Activated naive CD4-positive, alpha-beta T cell treated with Interleukin-2 at 50 U/mL for 16 hours (primary cell): ENCODE measurements at regions not wholly inside any gene's neighbourhood (a gene's known extent, or its start where the extent isn't known, plus 50 kb on each side); places are given as distances from the start of the nearest gene placed in this dataset.
"Not testable (repeated sequence)": the region's sequence is repeated elsewhere in the genome, so short reads cannot be mapped to it uniquely, and the experiment has no call there.

ENCODE experiments used
- DNase-seq: peaks from one replicate; pipeline ENCODE4 v3.0.0-alpha.2; 2020

DNA sequence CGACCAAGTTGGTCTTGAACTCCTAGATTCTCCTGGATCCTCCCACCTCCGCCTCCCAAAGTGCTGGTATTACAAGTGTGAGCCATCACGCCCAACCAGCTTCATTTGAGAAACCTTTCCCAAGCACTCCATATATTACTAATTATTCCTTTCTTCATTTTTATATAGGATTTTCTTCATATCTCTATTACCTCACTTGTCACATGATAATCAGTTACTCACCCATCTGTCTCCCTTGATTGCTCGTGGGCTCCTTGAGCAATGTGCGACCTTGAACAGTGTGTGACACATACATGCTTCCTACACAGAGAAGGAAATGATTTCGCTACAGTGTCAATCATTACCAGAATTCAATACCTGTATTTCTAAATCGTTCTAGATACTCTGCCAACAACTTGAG is 110.7 kb upstream of the C2CD4B start:
- DNase-seq = no peak

DNA sequence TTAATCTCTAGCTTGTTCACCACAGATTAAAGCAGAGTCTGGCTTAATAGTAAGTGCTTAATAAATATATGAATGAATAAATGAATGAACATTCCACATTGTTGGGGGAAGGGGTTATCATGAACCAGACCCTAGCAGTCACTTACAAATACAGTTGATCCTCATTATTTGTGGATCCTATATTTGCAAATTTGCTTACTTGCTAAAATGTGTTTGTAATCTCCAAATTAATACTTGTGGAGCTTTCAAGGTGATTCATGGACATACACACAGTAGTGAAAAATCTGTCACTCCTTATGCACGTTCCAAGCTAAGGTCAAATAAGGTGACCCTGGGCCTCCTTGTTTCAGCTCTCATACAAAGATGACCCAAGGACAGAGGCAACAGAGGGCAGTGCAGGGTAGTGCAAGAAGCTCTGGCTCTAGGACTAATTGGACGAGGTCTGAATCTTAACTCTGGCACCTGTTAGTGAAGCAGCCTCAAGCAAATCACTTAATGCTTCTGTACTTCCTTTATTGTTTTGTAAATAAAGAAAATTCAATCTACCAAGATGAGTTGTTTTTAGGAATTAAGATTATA is 112.8 kb upstream of the C2CD4B start:
- DNase-seq = no peak

DNA sequence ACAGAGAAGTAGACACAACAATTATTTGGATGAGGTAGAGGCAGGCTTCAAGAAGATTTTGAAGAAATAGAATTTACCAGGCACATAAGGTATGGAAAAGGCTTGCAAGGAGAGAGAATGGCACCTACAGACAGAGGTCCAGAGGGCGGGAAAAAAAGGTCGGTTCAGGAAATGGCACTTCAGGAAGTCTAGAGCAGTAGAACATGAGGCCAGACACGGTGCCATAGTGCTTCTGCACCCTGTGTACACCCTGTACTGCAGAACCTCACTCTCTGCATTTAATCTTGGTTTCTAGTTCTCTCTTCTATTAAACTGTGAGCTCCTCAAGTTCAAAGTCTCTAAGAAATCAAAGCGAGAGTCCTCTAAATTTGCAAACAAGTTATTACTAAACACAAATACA is 113.4 kb upstream of the C2CD4B start:
- no peak for DNase-seq

GRCh38 chr15:62279041-62279440 is 114.0 kb upstream of the C2CD4B start:
- no peak for DNase-seq

DNA sequence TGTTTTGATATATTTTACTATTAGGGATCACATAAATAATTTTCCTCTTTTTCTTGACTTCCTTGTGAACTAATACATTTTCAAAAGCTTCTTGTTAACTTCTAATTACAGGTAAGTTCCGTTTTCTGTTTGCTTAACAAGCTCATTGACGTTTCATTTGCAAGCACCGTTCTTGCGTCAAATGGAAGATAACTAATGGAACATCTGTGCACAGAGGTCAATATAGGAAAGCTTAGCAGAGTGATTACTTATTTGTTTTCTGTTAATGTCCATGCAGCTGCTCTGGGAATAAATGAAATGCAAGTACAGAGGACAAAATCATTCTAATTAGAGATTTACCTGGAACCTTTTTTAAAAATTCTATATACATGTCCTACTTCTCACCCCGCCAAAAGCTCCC is 115.5 kb upstream of the C2CD4B start:
- DNase-seq = no peak

- not testable (repeated sequence) for DNase-seq
These were observed 116.7 kb upstream of the C2CD4B start for GRCh38 chr15:62281801-62282200.

DNA sequence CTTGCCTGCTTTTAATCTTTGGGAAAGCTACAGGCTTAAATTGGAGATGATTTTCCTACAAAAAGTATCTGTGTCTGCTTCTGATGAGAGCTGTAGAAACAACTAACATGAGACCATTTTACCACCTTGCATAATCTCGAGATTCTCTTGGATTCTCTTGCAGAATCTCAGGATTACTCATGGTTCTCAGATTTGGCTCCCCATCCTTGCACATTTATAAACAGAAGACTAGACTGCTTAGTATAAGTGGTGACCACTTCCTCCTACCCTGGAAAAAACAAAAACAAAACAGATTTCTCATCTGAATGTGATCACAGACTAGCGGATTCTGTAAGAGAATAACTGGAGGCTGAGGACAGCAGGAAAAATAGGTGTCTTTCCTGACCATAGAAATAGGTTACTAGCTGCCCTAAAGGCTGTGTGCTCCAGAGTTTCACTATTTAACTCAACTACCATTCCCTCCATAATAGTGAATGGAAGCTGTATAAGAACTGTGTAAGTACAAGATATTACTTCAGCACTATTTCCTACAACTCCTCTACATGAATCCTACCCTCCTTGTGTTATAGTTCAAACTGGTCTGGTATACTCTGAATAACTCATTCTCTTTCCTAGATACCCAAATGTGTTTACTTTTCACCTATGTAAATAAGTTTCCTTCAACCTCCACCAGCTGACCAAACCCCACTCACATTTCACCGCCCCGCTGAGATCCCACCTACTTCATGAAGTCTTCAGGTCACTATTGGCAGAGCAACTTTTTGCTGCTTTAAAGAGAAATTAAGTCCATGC is 122.2 kb upstream of the C2CD4B start:
- DNase-seq = no peak

GRCh38 chr15:62288361-62289017 is 123.4 kb upstream of the C2CD4B start:
- DNase-seq = no peak

DNA sequence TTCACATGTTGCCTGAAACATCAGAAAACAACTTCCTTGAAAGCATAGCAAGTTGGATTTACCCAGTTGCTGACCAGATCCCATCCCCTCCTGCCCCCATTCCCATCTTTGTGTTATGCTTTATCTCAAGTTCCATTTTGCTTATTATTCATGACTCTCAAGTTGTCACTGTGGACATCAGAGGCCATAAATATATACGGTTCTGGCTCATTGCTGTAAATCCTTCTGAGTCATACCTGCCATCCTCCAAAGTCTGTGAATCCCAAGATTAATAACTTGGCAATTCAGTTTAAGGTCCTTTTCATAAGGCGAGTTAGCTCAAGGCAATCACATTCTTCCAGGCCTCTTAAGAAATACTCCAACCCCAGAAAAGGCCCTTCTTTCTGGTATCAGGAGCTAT is 126.2 kb upstream of the C2CD4B start:
- DNase-seq = no peak

DNA sequence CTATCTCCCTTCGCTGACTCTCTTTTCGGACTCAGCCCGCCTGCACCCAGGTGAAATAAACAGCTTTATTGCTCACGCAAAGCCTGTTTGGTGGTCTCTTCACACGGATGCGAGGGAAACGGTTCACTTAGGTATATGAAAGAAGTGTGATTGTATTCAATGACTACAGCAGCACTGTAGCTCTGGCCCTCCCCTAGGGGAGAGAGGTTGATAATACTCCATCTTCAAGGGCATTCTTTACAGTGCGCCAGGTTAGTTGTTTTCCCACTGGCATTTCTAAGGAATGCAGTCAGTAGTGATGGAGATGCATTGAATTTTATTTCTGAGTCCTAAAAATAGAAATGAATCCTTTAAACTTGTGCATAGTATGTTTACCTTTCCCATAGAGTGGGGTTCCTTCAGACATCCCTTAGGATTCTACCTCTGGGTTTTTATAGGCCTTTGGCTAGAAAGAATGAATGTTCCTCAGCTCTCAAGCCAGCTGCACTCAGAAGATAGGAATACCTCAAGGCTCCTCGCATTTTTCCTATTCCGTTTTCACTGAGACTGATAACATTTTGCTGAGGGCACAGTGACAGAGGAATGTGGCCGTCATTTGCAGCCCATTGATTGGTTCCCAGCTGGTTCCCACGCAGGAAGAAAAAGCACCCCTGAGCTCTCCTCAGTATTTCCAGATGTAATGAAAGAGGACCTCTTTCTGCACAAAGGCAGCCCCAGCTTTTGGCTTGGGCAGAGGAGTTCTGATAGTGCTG is 131.8 kb upstream of the C2CD4B start:
- no peak for DNase-seq

- DNase-seq = no peak
These were observed 132.4 kb upstream of the C2CD4B start for GRCh38 chr15:62297522-62297921.

DNA sequence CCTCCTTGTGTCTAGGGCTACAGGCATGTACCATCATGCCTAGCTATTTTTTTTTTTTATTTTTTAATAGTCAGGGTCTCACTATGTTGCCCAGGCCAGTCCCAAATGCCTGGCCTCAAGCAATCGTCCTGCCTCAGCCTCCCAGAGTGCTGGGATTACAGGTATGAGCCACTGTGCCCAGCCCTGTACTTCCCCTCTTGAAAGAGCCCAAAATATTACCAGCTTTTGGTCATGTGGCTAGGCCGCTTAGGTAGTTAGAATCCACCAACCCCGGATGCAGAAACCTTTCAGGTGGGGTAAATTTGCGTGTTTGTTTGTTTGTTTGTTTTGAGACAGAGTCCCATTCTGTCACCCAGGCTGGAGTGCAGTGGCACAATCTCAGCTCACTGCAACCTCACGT is 132.8 kb upstream of the C2CD4B start:
- no peak for DNase-seq

- no peak for DNase-seq
These were observed 133.7 kb upstream of the C2CD4B start for GRCh38 chr15:62298811-62299210.

- DNase-seq = no peak
These were observed 134.5 kb upstream of the C2CD4B start for GRCh38 chr15:62299541-62299940.

DNA sequence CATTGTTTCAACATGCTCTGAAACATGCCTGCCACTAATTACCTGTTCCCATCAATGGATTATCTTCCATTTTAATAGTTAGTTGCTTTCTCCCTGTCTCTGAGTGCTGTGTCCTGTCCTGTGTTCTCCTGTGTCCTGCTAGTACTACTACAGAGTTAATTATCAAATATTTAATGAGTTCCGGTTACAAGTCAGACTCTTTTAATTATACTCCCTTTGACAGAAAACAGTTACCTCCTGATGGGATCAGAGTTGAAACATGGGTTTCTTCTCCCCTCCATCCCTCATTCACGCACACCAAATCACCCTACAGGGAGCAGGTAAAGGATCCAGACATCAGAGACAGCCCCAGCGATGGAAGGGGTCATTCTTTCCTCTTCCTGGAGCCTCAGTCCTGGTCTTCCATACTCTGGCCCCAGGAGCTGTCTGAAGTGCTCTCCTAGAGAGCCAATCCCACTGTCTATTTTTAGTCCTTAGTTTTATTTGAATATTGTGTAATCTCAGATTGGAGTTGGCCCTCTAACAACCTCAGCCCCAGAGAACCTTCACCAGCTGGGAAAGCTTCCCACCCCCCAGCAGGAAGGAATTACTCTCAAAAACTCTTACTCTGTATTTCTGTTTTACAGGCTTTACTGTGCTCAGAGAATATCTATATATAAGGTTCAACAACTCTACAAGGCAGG is 137.0 kb upstream of the C2CD4B start:
- DNase-seq = no peak

DNA sequence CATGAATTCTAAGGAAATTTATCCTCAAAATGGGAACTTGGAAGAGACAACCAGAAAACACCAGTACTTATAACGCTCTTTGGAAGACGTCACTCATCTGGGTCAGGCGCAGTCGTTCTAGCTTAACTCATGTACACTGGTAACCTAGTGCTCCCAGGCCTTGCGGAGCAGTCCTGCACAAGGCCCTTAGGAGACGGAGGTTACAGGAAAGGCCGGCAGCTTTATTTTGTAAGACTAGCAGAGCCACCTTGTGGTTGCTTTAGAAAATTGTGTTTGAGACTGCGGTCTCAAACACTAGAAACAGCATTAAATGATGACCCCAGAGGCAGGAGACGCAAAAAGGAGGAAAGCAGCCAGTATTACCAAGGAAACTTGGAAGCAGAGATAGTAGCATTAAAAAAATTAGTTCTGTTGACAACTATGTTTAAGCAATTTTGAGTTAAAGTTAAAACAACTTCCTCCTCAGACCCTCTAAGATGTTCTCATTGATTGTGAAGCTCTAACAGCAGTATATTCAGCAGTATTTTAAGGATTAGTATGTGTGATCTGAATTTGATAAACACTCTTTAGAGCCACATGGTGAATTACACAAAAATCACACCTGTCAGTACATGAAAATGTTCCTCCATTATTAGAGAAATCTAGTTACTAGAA is 141.9 kb upstream of the C2CD4B start:
- DNase-seq = no peak

DNA sequence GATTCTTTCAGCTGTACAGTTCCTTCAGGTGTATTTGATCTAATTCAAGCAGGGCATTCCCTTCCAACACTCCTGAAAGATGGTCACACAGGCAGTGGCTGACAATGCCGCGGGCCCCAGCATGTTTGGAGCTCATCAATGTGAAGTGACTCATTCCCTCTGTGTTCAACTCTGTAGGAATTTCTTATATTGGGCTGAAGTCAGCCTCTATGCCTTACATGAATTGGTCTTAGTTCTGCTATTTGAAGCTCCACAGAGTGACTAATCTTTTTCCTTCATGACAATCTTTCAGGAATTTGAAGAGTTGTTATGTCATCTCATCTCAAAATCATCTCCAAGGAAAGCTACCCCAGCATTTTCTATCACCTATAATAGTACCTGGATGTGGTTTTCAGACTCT is 142.5 kb upstream of the C2CD4B start:
- no peak for DNase-seq

DNA sequence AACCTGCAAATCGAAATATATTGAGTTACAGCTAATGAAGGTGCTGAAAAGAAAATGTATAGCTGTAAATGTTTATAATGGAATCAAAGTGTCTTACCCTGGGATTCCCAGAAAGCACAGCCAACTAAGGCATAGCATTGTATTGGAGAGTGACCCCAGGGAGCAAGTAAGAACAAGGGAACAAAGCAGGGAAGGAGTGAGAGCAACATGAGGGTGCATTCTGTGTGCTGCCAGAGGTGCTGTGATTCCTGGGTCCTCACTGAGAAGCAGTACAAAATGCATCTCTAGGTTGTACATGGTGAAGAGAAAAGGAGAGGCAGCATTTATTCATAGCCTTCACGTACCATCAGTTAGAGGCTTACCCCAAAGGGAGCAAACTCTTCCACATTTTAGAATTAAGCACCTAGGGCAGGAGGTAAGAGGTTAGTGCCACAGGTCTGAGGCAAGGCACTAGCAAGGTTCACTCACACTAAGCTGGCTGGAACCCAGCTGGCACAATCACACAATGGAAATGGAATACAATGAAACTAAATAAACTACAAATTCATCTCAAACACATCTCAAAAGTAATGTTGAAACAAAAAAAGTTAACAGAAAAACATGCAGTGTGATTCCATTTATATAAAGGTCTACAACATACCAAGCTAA is 151.5 kb upstream of the C2CD4B start:
- DNase-seq = no peak

DNA sequence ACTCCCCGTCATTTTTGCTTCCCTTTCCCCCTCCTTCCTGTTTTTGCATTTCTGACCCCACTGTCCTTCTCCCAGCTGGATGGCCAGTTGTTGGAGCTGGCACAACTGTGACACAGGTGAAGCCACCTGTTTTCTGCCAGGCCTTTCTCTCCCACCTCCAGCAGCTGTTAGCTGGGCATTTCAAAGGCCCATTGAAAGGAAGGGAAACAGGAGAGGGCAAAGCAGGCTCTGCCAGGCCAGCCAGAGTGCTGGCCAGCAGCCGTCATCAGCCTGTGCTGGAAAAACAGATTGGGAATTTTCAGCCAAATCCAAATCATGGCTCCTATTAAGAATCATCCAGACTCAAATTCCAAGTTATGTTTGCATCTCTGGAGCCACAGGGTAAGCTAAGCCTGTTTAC is 155.2 kb upstream of the C2CD4B start:
- DNase-seq = no peak

GRCh38 chr15:62323353-62323890 is 158.3 kb upstream of the C2CD4B start:
- no peak for DNase-seq

GRCh38 chr15:62324382-62324781 is 159.3 kb upstream of the C2CD4B start:
- no peak for DNase-seq

DNA sequence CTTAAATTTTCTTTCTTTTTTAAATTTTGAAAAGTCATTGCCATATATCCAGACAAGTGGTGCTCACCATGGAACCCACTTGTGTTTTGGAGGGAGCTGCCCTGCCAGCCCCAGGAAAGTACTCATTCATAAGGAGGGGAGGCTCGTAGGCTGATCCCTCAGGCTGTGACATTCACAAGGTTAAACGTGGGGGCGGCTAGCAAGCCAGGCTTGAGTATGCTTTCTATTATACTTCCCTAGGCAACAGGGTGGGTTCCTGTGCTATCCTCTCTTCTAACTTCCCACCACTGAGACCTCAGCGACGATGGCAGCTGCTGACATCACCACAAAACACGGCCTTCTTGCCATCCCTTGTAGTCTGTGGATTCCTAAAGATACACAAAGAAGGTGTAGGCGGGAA is 160.5 kb upstream of the C2CD4B start:
- no peak for DNase-seq
